K562 (cell line): ENCODE measurements at regions not wholly inside any gene's neighbourhood (a gene's known extent, or its start where the extent isn't known, plus 50 kb on each side); places are given as distances from the start of the nearest gene placed in this dataset.

ENCODE experiments used
- ATAC-seq: fragments of 200-7000 bp; cut with Tn5 transposase; 3 replicates; pipeline ENCODE4 v1.9.1; 2020; ENCODE audit warnings: moderate library complexity
- BruUV-seq: library from RNA; stranded (reverse); fragments of 400-500 nt; replicated peaks from 2 replicates; lab custom pipeline; 2021; lab: Mats Ljungman, UMichigan
- CTCF ChIA-PET: fragments of 300-600 bp; formaldehyde crosslinking; extraction: SDS; loops from one replicate; lab custom pipeline; 2021; ENCODE audit warnings: low intra/inter-chr PET ratio; lab: Yijun Ruan, JAX
- POLR2A ChIA-PET: fragments of 300-600, 350-650 bp; sonication (Branson Sonifier 250); formaldehyde crosslinking; extraction: SDS; loops from one replicate; lab custom pipeline; 2021; ENCODE audit warnings: antibody characterized with exemption, inconsistent platforms; lab: Yijun Ruan, JAX
- DNase-seq, 4 experiments: peaks; one replicate each; pipeline versions ENCODE4 v3.0.0 to v3.0.0-alpha.2; 2011 to 2018; ENCODE audit warnings: low spot score in 3 of 4, mixed read lengths in 3 of 4; ENCODE audit errors: extremely low read depth in 1 of 4
- FAIRE-seq: peaks from 2 replicates; lab custom pipeline; 2011; peaks lifted over from hg19 to GRCh38; lab: Jason Lieb, UNC
- H2AFZ ChIP-seq: 2 replicates; pipeline ENCODE4 v1.6.0; 2011; ENCODE audit warnings: low read depth, low read length, control low read depth, inconsistent platforms
- H3K27ac ChIP-seq: fragments of 200-600 bp; 3 replicates; pipeline ENCODE4 v1.8.0; 2011; ENCODE audit warnings: low read depth, mild to moderate bottlenecking, control low read depth, inconsistent platforms, low read length, moderate library complexity, mixed read lengths; ENCODE audit errors: extremely low read depth
- H3K27me3 ChIP-seq, 2 experiments: fragments of 300-600 bp in 1 of 2; 2 replicates in 1 of 2; 3 replicates in 1 of 2; pipeline versions ENCODE4 v1.6.0 to v1.8.0; 2011; ENCODE audit warnings: inconsistent platforms in 2 of 2, low read length in 2 of 2, mild to moderate bottlenecking in 1 of 2, mixed read lengths in 1 of 2, moderate library complexity in 1 of 2; ENCODE audit not compliant: control insufficient read depth in 2 of 2, insufficient read depth in 2 of 2
- H3K36me3 ChIP-seq: fragments of 300-600 bp; 3 replicates; pipeline ENCODE4 v1.8.0; 2011; ENCODE audit warnings: mild to moderate bottlenecking, low read length, inconsistent platforms; ENCODE audit not compliant: control insufficient read depth, insufficient read depth
- H3K4me1 ChIP-seq, 2 experiments: fragments of 200-600 bp in 1 of 2; replicated peaks in 1 of 2; 2 replicates in 1 of 2; 3 replicates in 1 of 2; pipeline versions ENCODE4 v1.5.1 to v1.8.0; 2011; ENCODE audit warnings: inconsistent platforms in 2 of 2, low read length in 2 of 2, mild to moderate bottlenecking in 1 of 2, mixed read lengths in 1 of 2, moderate library complexity in 1 of 2; ENCODE audit not compliant: control insufficient read depth in 2 of 2, insufficient read depth in 2 of 2
- H3K4me2 ChIP-seq: 2 replicates; pipeline ENCODE4 v1.6.1; 2011; ENCODE audit warnings: low read length, control low read depth, inconsistent platforms, mixed read lengths; ENCODE audit not compliant: insufficient read depth
- H3K4me3 ChIP-seq: fragments of 200-600 bp; sonication (generic), shearing (Covaris generic); 2 replicates; pipeline ENCODE4 v1.5.1; 2016; ENCODE audit warnings: control low read depth, inconsistent platforms
- H3K79me2 ChIP-seq: fragments of 200-600 bp; 3 replicates; pipeline ENCODE4 v1.8.0; 2011; ENCODE audit warnings: low read length, inconsistent platforms; ENCODE audit not compliant: control insufficient read depth, insufficient read depth
- H3K9ac ChIP-seq, 2 experiments: 2 replicates each; pipeline versions ENCODE4 v1.6.0 to v1.6.1; 2011; ENCODE audit warnings: low read depth in 2 of 2, low read length in 2 of 2, control low read depth in 1 of 2, inconsistent platforms in 1 of 2, mild to moderate bottlenecking in 1 of 2, mixed read lengths in 1 of 2; ENCODE audit not compliant: insufficient read depth in 1 of 2
- H3K9me1 ChIP-seq: one replicate; pipeline ENCODE4 v1.6.0; 2011; ENCODE audit warnings: inconsistent platforms, mild to moderate bottlenecking, low read length, moderate library complexity; ENCODE audit not compliant: control insufficient read depth, insufficient read depth
- H3K9me3 ChIP-seq: replicated peaks from 2 replicates; pipeline ENCODE4 v1.5.1; 2011; ENCODE audit warnings: low read depth, low read length, inconsistent platforms; ENCODE audit not compliant: control insufficient read depth, insufficient read depth
- H4K20me1 ChIP-seq: replicated peaks from 2 replicates; pipeline ENCODE4 v1.6.1; 2011; ENCODE audit warnings: low read length, inconsistent platforms, mixed read lengths; ENCODE audit not compliant: control insufficient read depth, insufficient read depth
- E2F3 ChIP-seq: fragments of 250-450 bp; sonication (Bioruptor Pico); IDR thresholded peaks from 2 replicates; pipeline ENCODE4 v1.4.0; 2020; ENCODE audit warnings: mild to moderate bottlenecking
- KDM2B ChIP-seq: fragments of 250-450 bp; sonication (Bioruptor Pico); IDR thresholded peaks from 2 replicates; pipeline ENCODE4 v1.8.0; 2021; ENCODE audit warnings: mild to moderate bottlenecking, moderate library complexity
- MED1 ChIP-seq: sonication (generic); formaldehyde crosslinking; IDR thresholded peaks from 2 replicates; pipeline ENCODE4 v1.8.1; 2023; ENCODE audit warnings: missing genetic modification reagents, borderline replicate concordance
- MYNN ChIP-seq, 2 experiments: sonication (generic); formaldehyde crosslinking in 1 of 2; IDR thresholded peaks; 2 replicates each; pipeline versions ENCODE4 v1.5.0 to v1.6.1; 2016 to 2020; ENCODE audit warnings: antibody characterized with exemption in 1 of 2, missing genetic modification reagents in 1 of 2
- PTRF ChIP-seq: fragments of 450-650 bp; IDR thresholded peaks from 2 replicates; pipeline ENCODE4 v1.6.1; 2016; ENCODE audit warnings: mild to moderate bottlenecking, missing genetic modification characterization, missing compliant biosample characterization
- RAD51 ChIP-seq: fragments of 450-650 bp; IDR thresholded peaks from 2 replicates; pipeline ENCODE4 v1.7.1; 2016; ENCODE audit warnings: low read depth, mild to moderate bottlenecking, borderline replicate concordance
- RBM22 ChIP-seq: fragments of 200-400 bp; formaldehyde crosslinking; IDR thresholded peaks from 2 replicates; pipeline ENCODE4 v1.6.1; 2018; ENCODE audit warnings: low read length, low read depth; ENCODE audit not compliant: poor library complexity, severe bottlenecking
- WGBS: fragments of 100-300 bp; shearing (Covaris generic); methylation state at CpG from one replicate; pipeline ENCODE4 v1.1.6; 2016; ENCODE audit warnings: low coverage, mixed read lengths; ENCODE audit not compliant: insufficient coverage; ENCODE audit errors: missing lambda C conversion rate; 5-methylcytosine and 5-hydroxymethylcytosine counted together
- in situ Hi-C: fragments of 300-500 bp; cut with MboI; formaldehyde crosslinking; loops from 4 replicates; pipeline ENCODE4 v1.15.0; 2018; ENCODE audit warnings: inconsistent platforms, mixed read lengths
- intact Hi-C: fragments of 100-400 bp; cut with micrococcal nuclease; formaldehyde crosslinking; loops from 2 replicates; pipeline ENCODE4 v1.14.2; 2022
- TF ChIP-seq, protein P1 (sequence below): sonication (generic); formaldehyde crosslinking; IDR thresholded peaks from 2 replicates; pipeline ENCODE4 v1.9.0; 2022; ENCODE audit warnings: mild to moderate bottlenecking, missing genetic modification reagents
- TF ChIP-seq, protein P2 (sequence below): fragments of 450-650 bp; formaldehyde crosslinking; IDR thresholded peaks from 2 replicates; pipeline ENCODE4 v1.4.0; 2020; ENCODE audit warnings: mild to moderate bottlenecking, mixed read lengths
- TF ChIP-seq, protein P3 (sequence below): sonication (generic); formaldehyde crosslinking; IDR thresholded peaks from 2 replicates; pipeline ENCODE4 v1.8.1; 2023; ENCODE audit warnings: mild to moderate bottlenecking, missing genetic modification reagents

DNA sequence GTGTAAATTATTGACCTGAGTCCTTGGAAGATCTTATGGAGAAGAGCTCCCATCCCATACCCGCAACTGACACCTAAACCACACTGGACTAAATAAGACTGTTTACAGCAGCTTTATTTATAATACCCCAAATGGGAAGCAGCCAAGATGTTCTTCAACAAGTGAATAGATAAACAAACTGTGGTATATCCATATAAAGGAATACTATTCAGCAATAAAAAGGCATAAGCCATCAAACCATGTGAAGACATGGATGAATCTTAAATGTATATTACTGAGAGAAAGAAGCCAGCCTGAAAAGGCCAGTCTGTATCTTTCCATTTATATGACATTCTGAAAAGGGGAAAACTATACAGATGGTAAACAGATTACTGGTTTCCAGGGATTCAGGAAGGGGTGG lies 212.7 kb downstream of the TPBG start:
- ATAC-seq, result no peak
- intact Hi-C loops, result no loop called here
- FAIRE-seq, result no peak
- TF ChIP-seq, protein P1, sequence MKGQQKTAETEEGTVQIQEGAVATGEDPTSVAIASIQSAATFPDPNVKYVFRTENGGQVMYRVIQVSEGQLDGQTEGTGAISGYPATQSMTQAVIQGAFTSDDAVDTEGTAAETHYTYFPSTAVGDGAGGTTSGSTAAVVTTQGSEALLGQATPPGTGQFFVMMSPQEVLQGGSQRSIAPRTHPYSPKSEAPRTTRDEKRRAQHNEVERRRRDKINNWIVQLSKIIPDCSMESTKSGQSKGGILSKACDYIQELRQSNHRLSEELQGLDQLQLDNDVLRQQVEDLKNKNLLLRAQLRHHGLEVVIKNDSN (CRISPR knock-in tag), result no peak
- TF ChIP-seq, protein P2, sequence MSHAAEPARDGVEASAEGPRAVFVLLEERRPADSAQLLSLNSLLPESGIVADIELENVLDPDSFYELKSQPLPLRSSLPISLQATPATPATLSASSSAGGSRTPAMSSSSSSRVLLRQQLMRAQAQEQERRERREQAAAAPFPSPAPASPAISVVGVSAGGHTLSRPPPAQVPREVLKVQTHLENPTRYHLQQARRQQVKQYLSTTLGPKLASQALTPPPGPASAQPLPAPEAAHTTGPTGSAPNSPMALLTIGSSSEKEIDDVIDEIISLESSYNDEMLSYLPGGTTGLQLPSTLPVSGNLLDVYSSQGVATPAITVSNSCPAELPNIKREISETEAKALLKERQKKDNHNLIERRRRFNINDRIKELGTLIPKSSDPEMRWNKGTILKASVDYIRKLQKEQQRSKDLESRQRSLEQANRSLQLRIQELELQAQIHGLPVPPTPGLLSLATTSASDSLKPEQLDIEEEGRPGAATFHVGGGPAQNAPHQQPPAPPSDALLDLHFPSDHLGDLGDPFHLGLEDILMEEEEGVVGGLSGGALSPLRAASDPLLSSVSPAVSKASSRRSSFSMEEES (CRISPR knock-in tag), result no peak
- TF ChIP-seq RBM22, result no peak
- TF ChIP-seq E2F3 (CRISPR knock-in tag), result no peak
- no peak for TF ChIP-seq MED1
- TF ChIP-seq RAD51, result no peak
- TF ChIP-seq PTRF (tag), result no peak
- TF ChIP-seq KDM2B (CRISPR knock-in tag), result no peak
- no peak for TF ChIP-seq MYNN (IDR thresholded peaks at IDR 0.05)
- TF ChIP-seq MYNN (CRISPR knock-in tag; IDR thresholded peaks at IDR 0.05), result no peak
- TF ChIP-seq, protein P3, sequence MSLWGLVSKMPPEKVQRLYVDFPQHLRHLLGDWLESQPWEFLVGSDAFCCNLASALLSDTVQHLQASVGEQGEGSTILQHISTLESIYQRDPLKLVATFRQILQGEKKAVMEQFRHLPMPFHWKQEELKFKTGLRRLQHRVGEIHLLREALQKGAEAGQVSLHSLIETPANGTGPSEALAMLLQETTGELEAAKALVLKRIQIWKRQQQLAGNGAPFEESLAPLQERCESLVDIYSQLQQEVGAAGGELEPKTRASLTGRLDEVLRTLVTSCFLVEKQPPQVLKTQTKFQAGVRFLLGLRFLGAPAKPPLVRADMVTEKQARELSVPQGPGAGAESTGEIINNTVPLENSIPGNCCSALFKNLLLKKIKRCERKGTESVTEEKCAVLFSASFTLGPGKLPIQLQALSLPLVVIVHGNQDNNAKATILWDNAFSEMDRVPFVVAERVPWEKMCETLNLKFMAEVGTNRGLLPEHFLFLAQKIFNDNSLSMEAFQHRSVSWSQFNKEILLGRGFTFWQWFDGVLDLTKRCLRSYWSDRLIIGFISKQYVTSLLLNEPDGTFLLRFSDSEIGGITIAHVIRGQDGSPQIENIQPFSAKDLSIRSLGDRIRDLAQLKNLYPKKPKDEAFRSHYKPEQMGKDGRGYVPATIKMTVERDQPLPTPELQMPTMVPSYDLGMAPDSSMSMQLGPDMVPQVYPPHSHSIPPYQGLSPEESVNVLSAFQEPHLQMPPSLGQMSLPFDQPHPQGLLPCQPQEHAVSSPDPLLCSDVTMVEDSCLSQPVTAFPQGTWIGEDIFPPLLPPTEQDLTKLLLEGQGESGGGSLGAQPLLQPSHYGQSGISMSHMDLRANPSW (CRISPR knock-in tag), result no peak
- WGBS, result 0% methylated on average over 1 of the region's 1 CpG
- no peaks in the 10 kb centered on the region for H3K4me1 ChIP-seq
- H3K4me3 ChIP-seq, result no peak overlapping the region
- H3K9me1 ChIP-seq, result no peaks in the 10 kb centered on the region
- in situ Hi-C loops, result loop anchor here (25.0 kb wide), 1 partner anchor 486 kb away; the partner anchor contains the start of genes DOP1A and UBE3D
- BruUV-seq, result no TSS peak
- no peak overlapping the region for H2AFZ ChIP-seq
- H3K27ac ChIP-seq, result no peak overlapping the region
- H3K79me2 ChIP-seq, result no peaks in the 10 kb centered on the region
- no peaks in the 10 kb centered on the region for H3K36me3 ChIP-seq
- CTCF ChIA-PET, result no interaction called here
- no peaks in the 10 kb centered on the region; a peak in 1 of 5 replicates for H3K27me3 ChIP-seq
- no peak overlapping the region for H3K4me2 ChIP-seq
- no peak overlapping the region for H3K9ac ChIP-seq
- H3K9me3 ChIP-seq, result no peaks in the 10 kb centered on the region
- POLR2A ChIA-PET, result no interaction called here
- no peak for DNase-seq
- no peaks in the 10 kb centered on the region for H4K20me1 ChIP-seq
